ENCODE measurements at regions not wholly inside any gene's neighbourhood (a gene's known extent, or its start where the extent isn't known, plus 50 kb on each side); places are given as distances from the start of the nearest gene placed in this dataset.

GRCh38 chr2:172210599-172210998 is 107.9 kb upstream of the DLX2 start:
- Histone ChIP-seq H3K9ac (no peak overlapping the region), H3K79me2 (ENCODE audit: low read depth) (no peaks in the 10 kb centered on the region), H3F3A (ENCODE audit: low read depth) (peaks cover 6% of the 10 kb centered on the region), H3K4me2 (no peak overlapping the region), H3K27ac (no peak overlapping the region), H2AFZ (replicated peaks) (no peak overlapping the region), H3K4me1 (peaks cover 28% of the 10 kb centered on the region), H3K27me3 (no peaks in the 10 kb centered on the region), H3K36me3 (no peaks in the 10 kb centered on the region), H3K4me3 (no peak overlapping the region), H3K9me3 (ENCODE audit: low read depth) (no peaks in the 10 kb centered on the region), H4K20me1 (ENCODE audit: low read depth) (no peaks in the 10 kb centered on the region)
- H3K36me3 Mint-ChIP-seq: no peaks in the 10 kb centered on the region
- peaks cover 29% of the 10 kb centered on the region for H3K4me1 Mint-ChIP-seq
- no peaks in the 10 kb centered on the region for H3K9me3 Mint-ChIP-seq
- H3K4me3 Mint-ChIP-seq: no peak overlapping the region
- H3K27me3 Mint-ChIP-seq (ENCODE audit: insufficient read depth, low read depth): peaks cover 8% of the 10 kb centered on the region
- no peak overlapping the region for H3K27ac Mint-ChIP-seq
- no peak for DNase-seq (ENCODE audit: low spot score)
- TF ChIP-seq EZH2phosphoT487 (IDR thresholded peaks at IDR 0.05) (no peak), EZH2 (IDR thresholded peaks at IDR 0.05) (no peak), CTCF (IDR thresholded peaks at IDR 0.05) (no peak)

GRCh38 chr2:172211512-172211911 is 108.8 kb upstream of the DLX2 start:
- no peak for DNase-seq (ENCODE audit: low spot score)
- H3K27ac Mint-ChIP-seq: no peak overlapping the region
- Histone ChIP-seq H3K9ac (no peak overlapping the region), H3K79me2 (ENCODE audit: low read depth) (no peaks in the 10 kb centered on the region), H3K4me2 (no peak overlapping the region), H3K9me3 (ENCODE audit: low read depth) (no peaks in the 10 kb centered on the region), H3F3A (ENCODE audit: low read depth) (peaks cover 6% of the 10 kb centered on the region), H2AFZ (replicated peaks) (no peak overlapping the region), H3K27me3 (no peaks in the 10 kb centered on the region), H3K4me1 (peaks cover 37% of the 10 kb centered on the region), H3K36me3 (no peaks in the 10 kb centered on the region), H3K27ac (no peak overlapping the region), H3K4me3 (no peak overlapping the region), H4K20me1 (ENCODE audit: low read depth) (no peaks in the 10 kb centered on the region)
- H3K4me1 Mint-ChIP-seq: peaks cover 37% of the 10 kb centered on the region
- no peaks in the 10 kb centered on the region for H3K36me3 Mint-ChIP-seq
- no peaks in the 10 kb centered on the region for H3K9me3 Mint-ChIP-seq
- no peak for TF ChIP-seq CTCF (IDR thresholded peaks at IDR 0.05)
- TF ChIP-seq EZH2phosphoT487 (IDR thresholded peaks at IDR 0.05): no peak
- TF ChIP-seq EZH2 (IDR thresholded peaks at IDR 0.05): no peak
- H3K27me3 Mint-ChIP-seq (ENCODE audit: insufficient read depth, low read depth): peaks cover 6% of the 10 kb centered on the region
- H3K4me3 Mint-ChIP-seq: peak overlapping the region; percentile 6

- peak overlapping the region; percentile 98 for H2AFZ ChIP-seq (replicated peaks)
- no peaks in the 10 kb centered on the region for H3K9me3 Mint-ChIP-seq
Measured at GRCh38 chr2:172213116-172213860, 110.6 kb upstream of the DLX2 start.

More at GRCh38 chr2:172213116-172213860, 110.6 kb upstream of the DLX2 start:
- Mint-ChIP-seq H3K27ac (no peak overlapping the region), H3K4me1 (peaks cover 43% of the 10 kb centered on the region), H3K27me3 (ENCODE audit: insufficient read depth, low read depth) (peaks cover 6% of the 10 kb centered on the region), H3K36me3 (no peaks in the 10 kb centered on the region), H3K4me3 (no peak overlapping the region)
- no peak overlapping the region for H3K4me3 ChIP-seq
- TF ChIP-seq EZH2phosphoT487 (IDR thresholded peaks at IDR 0.05): no peak
- no peak for TF ChIP-seq EZH2 (IDR thresholded peaks at IDR 0.05)
- no peak for TF ChIP-seq CTCF (IDR thresholded peaks at IDR 0.05)
- peak overlapping the region; percentile 15 for H3K27ac ChIP-seq
- H3K9me3 ChIP-seq (ENCODE audit: low read depth): no peaks in the 10 kb centered on the region
- H3K4me1 ChIP-seq: peaks cover 39% of the 10 kb centered on the region
- no peaks in the 10 kb centered on the region for H3K36me3 ChIP-seq
- no peaks in the 10 kb centered on the region for H3K79me2 ChIP-seq (ENCODE audit: low read depth)
- H3F3A ChIP-seq (ENCODE audit: low read depth): peaks cover 6% of the 10 kb centered on the region
- DNase-seq (ENCODE audit: low spot score): peak; percentile 41
- H3K9ac ChIP-seq: no peak overlapping the region
- H3K27me3 ChIP-seq: no peaks in the 10 kb centered on the region
- no peaks in the 10 kb centered on the region for H4K20me1 ChIP-seq (ENCODE audit: low read depth)
- H3K4me2 ChIP-seq: peak overlapping the region; percentile 5

All from neural progenitor cell (in vitro differentiated cells).